ENCODE measurements at regions not wholly inside any gene's neighbourhood (a gene's known extent, or its start where the extent isn't known, plus 50 kb on each side); places are given as distances from the start of the nearest gene placed in this dataset.
"Not testable (repeated sequence)": the region's sequence is repeated elsewhere in the genome, so short reads cannot be mapped to it uniquely, and the experiment has no call there.

DNA sequence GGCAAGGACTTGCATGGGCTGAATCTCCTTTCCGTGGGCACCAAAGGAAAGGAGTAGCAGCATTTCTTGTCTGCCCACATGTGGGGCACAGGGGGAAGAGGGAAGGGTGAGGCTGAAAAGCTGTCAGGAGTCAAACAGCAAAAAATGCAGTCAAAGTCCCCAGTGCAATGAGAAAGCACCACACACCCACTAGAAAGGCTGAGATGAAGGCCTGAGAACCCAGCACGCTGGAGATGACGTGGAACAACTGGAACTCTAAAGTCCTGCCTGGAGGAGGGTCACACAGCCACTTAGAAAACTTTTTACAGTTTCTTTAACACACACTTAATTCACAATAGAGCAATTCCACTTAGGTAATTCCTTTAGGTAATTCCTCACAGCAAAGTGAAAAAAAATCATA is 94.6 kb upstream of the IGFBPL1 start:
- H3K4me3 ChIP-seq (ENCODE audit: low read length), result no peak overlapping the region
- no peak overlapping the region for H2AFZ ChIP-seq (ENCODE audit: low read depth, low read length)

GRCh38 chr9:38516273-38516672 is 92.0 kb upstream of the IGFBPL1 start:
- H3K4me2 ChIP-seq (ENCODE audit: low read length); H3K27ac ChIP-seq (ENCODE audit: low read length); H3K4me3 ChIP-seq (ENCODE audit: low read length); H3F3A ChIP-seq (ENCODE audit: insufficient read depth, low read length, poor library complexity, severe bottlenecking); H2AFZ ChIP-seq (ENCODE audit: low read depth, low read length); H3K9me2 ChIP-seq (ENCODE audit: insufficient read depth, low read length); H3K79me2 ChIP-seq (replicated peaks; ENCODE audit: insufficient read depth, low read length); H4K20me1 ChIP-seq (ENCODE audit: insufficient read depth); H3K27me3 ChIP-seq (ENCODE audit: insufficient read depth, low read depth, low read length); H3K36me3 ChIP-seq (ENCODE audit: insufficient read depth, low read length); H3K9ac ChIP-seq (ENCODE audit: low read length); H3K9me3 ChIP-seq (ENCODE audit: low read length): not testable (repeated sequence)

More for the DNA sequence above, 94.6 kb upstream of the IGFBPL1 start:
- Histone ChIP-seq H3F3A (ENCODE audit: insufficient read depth, low read length, poor library complexity, severe bottlenecking) (no peaks in the 10 kb centered on the region), H3K79me2 (replicated peaks; ENCODE audit: insufficient read depth, low read length) (no peaks in the 10 kb centered on the region), H3K9me3 (ENCODE audit: low read length) (no peaks in the 10 kb centered on the region), H3K4me2 (ENCODE audit: low read length) (no peak overlapping the region), H3K9me2 (ENCODE audit: insufficient read depth, low read length) (no peaks in the 10 kb centered on the region), H3K36me3 (ENCODE audit: insufficient read depth, low read length) (no peaks in the 10 kb centered on the region), H3K27me3 (ENCODE audit: insufficient read depth, low read depth, low read length) (no peaks in the 10 kb centered on the region), H4K20me1 (ENCODE audit: insufficient read depth) (no peaks in the 10 kb centered on the region), H3K27ac (ENCODE audit: low read length) (no peak overlapping the region), H3K9ac (ENCODE audit: low read length) (no peak overlapping the region)
- TF ChIP-seq, protein P1, sequence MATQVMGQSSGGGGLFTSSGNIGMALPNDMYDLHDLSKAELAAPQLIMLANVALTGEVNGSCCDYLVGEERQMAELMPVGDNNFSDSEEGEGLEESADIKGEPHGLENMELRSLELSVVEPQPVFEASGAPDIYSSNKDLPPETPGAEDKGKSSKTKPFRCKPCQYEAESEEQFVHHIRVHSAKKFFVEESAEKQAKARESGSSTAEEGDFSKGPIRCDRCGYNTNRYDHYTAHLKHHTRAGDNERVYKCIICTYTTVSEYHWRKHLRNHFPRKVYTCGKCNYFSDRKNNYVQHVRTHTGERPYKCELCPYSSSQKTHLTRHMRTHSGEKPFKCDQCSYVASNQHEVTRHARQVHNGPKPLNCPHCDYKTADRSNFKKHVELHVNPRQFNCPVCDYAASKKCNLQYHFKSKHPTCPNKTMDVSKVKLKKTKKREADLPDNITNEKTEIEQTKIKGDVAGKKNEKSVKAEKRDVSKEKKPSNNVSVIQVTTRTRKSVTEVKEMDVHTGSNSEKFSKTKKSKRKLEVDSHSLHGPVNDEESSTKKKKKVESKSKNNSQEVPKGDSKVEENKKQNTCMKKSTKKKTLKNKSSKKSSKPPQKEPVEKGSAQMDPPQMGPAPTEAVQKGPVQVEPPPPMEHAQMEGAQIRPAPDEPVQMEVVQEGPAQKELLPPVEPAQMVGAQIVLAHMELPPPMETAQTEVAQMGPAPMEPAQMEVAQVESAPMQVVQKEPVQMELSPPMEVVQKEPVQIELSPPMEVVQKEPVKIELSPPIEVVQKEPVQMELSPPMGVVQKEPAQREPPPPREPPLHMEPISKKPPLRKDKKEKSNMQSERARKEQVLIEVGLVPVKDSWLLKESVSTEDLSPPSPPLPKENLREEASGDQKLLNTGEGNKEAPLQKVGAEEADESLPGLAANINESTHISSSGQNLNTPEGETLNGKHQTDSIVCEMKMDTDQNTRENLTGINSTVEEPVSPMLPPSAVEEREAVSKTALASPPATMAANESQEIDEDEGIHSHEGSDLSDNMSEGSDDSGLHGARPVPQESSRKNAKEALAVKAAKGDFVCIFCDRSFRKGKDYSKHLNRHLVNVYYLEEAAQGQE (IDR thresholded peaks at IDR 0.05; ENCODE audit: borderline replicate concordance), result no peak
- TF ChIP-seq RAD21 (conservative IDR thresholded peaks at IDR 0.05), result no peak
- no peak for TF ChIP-seq EP300 (conservative IDR thresholded peaks at IDR 0.05; ENCODE audit: poor library complexity, severe bottlenecking)
- no peak for TF ChIP-seq MXI1 (conservative IDR thresholded peaks at IDR 0.05; ENCODE audit: poor library complexity, severe bottlenecking)
- TF ChIP-seq TAF1 (IDR thresholded peaks at IDR 0.05; ENCODE audit: low read depth), result no peak
- TF ChIP-seq, protein P2, sequence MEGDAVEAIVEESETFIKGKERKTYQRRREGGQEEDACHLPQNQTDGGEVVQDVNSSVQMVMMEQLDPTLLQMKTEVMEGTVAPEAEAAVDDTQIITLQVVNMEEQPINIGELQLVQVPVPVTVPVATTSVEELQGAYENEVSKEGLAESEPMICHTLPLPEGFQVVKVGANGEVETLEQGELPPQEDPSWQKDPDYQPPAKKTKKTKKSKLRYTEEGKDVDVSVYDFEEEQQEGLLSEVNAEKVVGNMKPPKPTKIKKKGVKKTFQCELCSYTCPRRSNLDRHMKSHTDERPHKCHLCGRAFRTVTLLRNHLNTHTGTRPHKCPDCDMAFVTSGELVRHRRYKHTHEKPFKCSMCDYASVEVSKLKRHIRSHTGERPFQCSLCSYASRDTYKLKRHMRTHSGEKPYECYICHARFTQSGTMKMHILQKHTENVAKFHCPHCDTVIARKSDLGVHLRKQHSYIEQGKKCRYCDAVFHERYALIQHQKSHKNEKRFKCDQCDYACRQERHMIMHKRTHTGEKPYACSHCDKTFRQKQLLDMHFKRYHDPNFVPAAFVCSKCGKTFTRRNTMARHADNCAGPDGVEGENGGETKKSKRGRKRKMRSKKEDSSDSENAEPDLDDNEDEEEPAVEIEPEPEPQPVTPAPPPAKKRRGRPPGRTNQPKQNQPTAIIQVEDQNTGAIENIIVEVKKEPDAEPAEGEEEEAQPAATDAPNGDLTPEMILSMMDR (IDR thresholded peaks at IDR 0.05; ENCODE audit: poor library complexity, severe bottlenecking), result no peak
- no peak for TF ChIP-seq SMC3 (conservative IDR thresholded peaks at IDR 0.05; ENCODE audit: poor library complexity)
- no peak for TF ChIP-seq POLR2AphosphoS5 (IDR thresholded peaks at IDR 0.05)
- TF ChIP-seq EZH2 (IDR thresholded peaks at IDR 0.05; ENCODE audit: borderline replicate concordance, insufficient read depth, low read length, poor library complexity, severe bottlenecking), result no peak

GRCh38 chr9:38515055-38515454 is 90.8 kb upstream of the IGFBPL1 start:
- H3K9me3 ChIP-seq (ENCODE audit: low read length); H2AFZ ChIP-seq (ENCODE audit: low read depth, low read length); H3K4me2 ChIP-seq (ENCODE audit: low read length); H4K20me1 ChIP-seq (ENCODE audit: insufficient read depth); H3K9me2 ChIP-seq (ENCODE audit: insufficient read depth, low read length); H3K27me3 ChIP-seq (ENCODE audit: insufficient read depth, low read depth, low read length); H3K36me3 ChIP-seq (ENCODE audit: insufficient read depth, low read length); H3K9ac ChIP-seq (ENCODE audit: low read length); H3K4me3 ChIP-seq (ENCODE audit: low read length); H3F3A ChIP-seq (ENCODE audit: insufficient read depth, low read length, poor library complexity, severe bottlenecking); H3K79me2 ChIP-seq (replicated peaks; ENCODE audit: insufficient read depth, low read length); H3K27ac ChIP-seq (ENCODE audit: low read length): not testable (repeated sequence)
